Vagina (tissue), 2 donors: ENCODE measurements at regions not wholly inside any gene's neighbourhood (a gene's known extent, or its start where the extent isn't known, plus 50 kb on each side); places are given as distances from the start of the nearest gene placed in this dataset.
A peak's percentile ranks its signal among the peaks of the same experiment; 100 is the strongest.
"Not testable (repeated sequence)": the region's sequence is repeated elsewhere in the genome, so short reads cannot be mapped to it uniquely, and the experiment has no call there.

Source experiments
- DNase-seq, 2 donors: peaks; one replicate each; pipeline ENCODE4 v3.0.0-alpha.2; 2017; ENCODE audit errors: extremely low spot score in 2 of 2
- H3K27ac ChIP-seq: fragments of 200-600 bp; sonication (generic); one replicate; pipeline ENCODE4 v1.5.1; 2019
- H3K27me3 ChIP-seq: fragments of 200-600 bp; sonication (generic); one replicate; pipeline ENCODE4 v1.5.1; 2019
- H3K36me3 ChIP-seq, 2 donors: fragments of 200-600 bp; sonication (generic); one replicate each; pipeline ENCODE4 v1.5.1; 2017 to 2019
- H3K4me1 ChIP-seq: fragments of 200-600 bp; sonication (generic); one replicate; pipeline ENCODE4 v1.5.1; 2019
- H3K4me3 ChIP-seq, 2 donors: fragments of 200-600 bp; sonication (generic); 1 replicate in 1 of 2; 2 replicates in 1 of 2; pipeline ENCODE4 v1.5.1; 2016 to 2019
- H3K9me3 ChIP-seq: fragments of 200-600 bp; sonication (generic); one replicate; pipeline ENCODE4 v1.5.1; 2019
- POLR2A ChIP-seq, 2 donors: fragments of 450-650 bp; IDR thresholded peaks; one replicate each; pipeline ENCODE4 v1.6.1; 2017; ENCODE audit warnings: antibody characterized with exemption in 2 of 2, mild to moderate bottlenecking in 2 of 2, moderate library complexity in 2 of 2
- POLR2AphosphoS5 ChIP-seq, 2 donors: sonication (generic); formaldehyde crosslinking; IDR thresholded peaks; one replicate each; pipeline ENCODE4 v1.9.0; 2017; ENCODE audit warnings: antibody characterized with exemption in 2 of 2, mild to moderate bottlenecking in 2 of 2, low read depth in 1 of 2; ENCODE audit not compliant: insufficient read depth in 1 of 2
- intact Hi-C: fragments of 100-400 bp; cut with DNase I; formaldehyde crosslinking; loops from one replicate; pipeline ENCODE4 v1.15.1; 2023
- TF ChIP-seq, protein P1 (sequence below), 3 experiments: fragments of 450-650 bp in 2 of 3; fragments of 200-600 bp in 1 of 3; sonication (generic) in 1 of 3; IDR thresholded peaks; one replicate each; pipeline ENCODE4 v1.5.1; 2017 to 2019; ENCODE audit warnings: antibody characterized with exemption in 3 of 3, mild to moderate bottlenecking in 2 of 3, moderate library complexity in 2 of 3

GRCh38 chr6:156686301-156686994 lies 90.7 kb upstream of the ARID1B start:
- no peaks in the 10 kb centered on the region for H3K27me3 ChIP-seq
- TF ChIP-seq, protein P1, sequence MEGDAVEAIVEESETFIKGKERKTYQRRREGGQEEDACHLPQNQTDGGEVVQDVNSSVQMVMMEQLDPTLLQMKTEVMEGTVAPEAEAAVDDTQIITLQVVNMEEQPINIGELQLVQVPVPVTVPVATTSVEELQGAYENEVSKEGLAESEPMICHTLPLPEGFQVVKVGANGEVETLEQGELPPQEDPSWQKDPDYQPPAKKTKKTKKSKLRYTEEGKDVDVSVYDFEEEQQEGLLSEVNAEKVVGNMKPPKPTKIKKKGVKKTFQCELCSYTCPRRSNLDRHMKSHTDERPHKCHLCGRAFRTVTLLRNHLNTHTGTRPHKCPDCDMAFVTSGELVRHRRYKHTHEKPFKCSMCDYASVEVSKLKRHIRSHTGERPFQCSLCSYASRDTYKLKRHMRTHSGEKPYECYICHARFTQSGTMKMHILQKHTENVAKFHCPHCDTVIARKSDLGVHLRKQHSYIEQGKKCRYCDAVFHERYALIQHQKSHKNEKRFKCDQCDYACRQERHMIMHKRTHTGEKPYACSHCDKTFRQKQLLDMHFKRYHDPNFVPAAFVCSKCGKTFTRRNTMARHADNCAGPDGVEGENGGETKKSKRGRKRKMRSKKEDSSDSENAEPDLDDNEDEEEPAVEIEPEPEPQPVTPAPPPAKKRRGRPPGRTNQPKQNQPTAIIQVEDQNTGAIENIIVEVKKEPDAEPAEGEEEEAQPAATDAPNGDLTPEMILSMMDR (IDR thresholded peaks at IDR 0.05) = peak in 1 of 3 experiments; percentile 49
- TF ChIP-seq POLR2AphosphoS5 (IDR thresholded peaks at IDR 0.05; ENCODE audit: insufficient read depth in 1 of 2, low read depth in 1 of 2) = peak in 1 of 2 donors; percentile 7
- no peak for TF ChIP-seq POLR2A (IDR thresholded peaks at IDR 0.05)
- intact Hi-C loops = loop anchor here (2.0 kb wide), 1 partner anchor 90 kb away; the partner anchor contains the start of gene ARID1B
- H3K36me3 ChIP-seq = no peaks in the 10 kb centered on the region
- no peak for DNase-seq
- peak overlapping the region; percentile 97 for H3K27ac ChIP-seq
- H3K9me3 ChIP-seq = no peaks in the 10 kb centered on the region
- H3K4me1 ChIP-seq = peaks cover 10% of the 10 kb centered on the region
- peak overlapping the region; percentile 50 to 70 for H3K4me3 ChIP-seq

GRCh38 chr6:156685823-156686222 lies 91.4 kb upstream of the ARID1B start:
- Histone ChIP-seq H3K4me1 (peaks cover 10% of the 10 kb centered on the region), H3K27me3 (no peaks in the 10 kb centered on the region), H3K9me3 (no peaks in the 10 kb centered on the region), H3K27ac (peak overlapping the region; percentile 97), H3K36me3 (no peaks in the 10 kb centered on the region), H3K4me3 (peak overlapping the region; percentile 50 to 70)
- intact Hi-C loops = loop anchor here (2.0 kb wide), 1 partner anchor 91 kb away; the partner anchor contains the start of gene ARID1B
- no peak for DNase-seq
- TF ChIP-seq POLR2AphosphoS5 (IDR thresholded peaks at IDR 0.05; ENCODE audit: insufficient read depth in 1 of 2, low read depth in 1 of 2) = no peak
- TF ChIP-seq POLR2A (IDR thresholded peaks at IDR 0.05) = no peak
- TF ChIP-seq, protein P1 (IDR thresholded peaks at IDR 0.05) = no peak

GRCh38 chr6:156683821-156684220 lies 93.4 kb upstream of the ARID1B start:
- Histone ChIP-seq H3K9me3 (no peaks in the 10 kb centered on the region), H3K4me3 (no peak overlapping the region), H3K27me3 (no peaks in the 10 kb centered on the region), H3K27ac (no peak overlapping the region), H3K4me1 (peaks cover 10% of the 10 kb centered on the region), H3K36me3 (no peaks in the 10 kb centered on the region)
- no peak for TF ChIP-seq POLR2AphosphoS5 (IDR thresholded peaks at IDR 0.05; ENCODE audit: insufficient read depth in 1 of 2, low read depth in 1 of 2)
- TF ChIP-seq POLR2A (IDR thresholded peaks at IDR 0.05) = no peak
- TF ChIP-seq, protein P1 (IDR thresholded peaks at IDR 0.05) = no peak
- intact Hi-C loops = no loop called here
- DNase-seq = no peak

GRCh38 chr6:156676721-156677120 lies 100.5 kb upstream of the ARID1B start:
- Histone ChIP-seq H3K4me3 (no peak overlapping the region), H3K27me3 (no peaks in the 10 kb centered on the region), H3K9me3 (no peaks in the 10 kb centered on the region), H3K36me3 (no peaks in the 10 kb centered on the region), H3K27ac (no peak overlapping the region), H3K4me1 (no peaks in the 10 kb centered on the region)
- no peak for TF ChIP-seq POLR2A (IDR thresholded peaks at IDR 0.05)
- TF ChIP-seq, protein P1 (IDR thresholded peaks at IDR 0.05) = no peak
- TF ChIP-seq POLR2AphosphoS5 (IDR thresholded peaks at IDR 0.05; ENCODE audit: insufficient read depth in 1 of 2, low read depth in 1 of 2) = no peak
- intact Hi-C loops = no loop called here
- DNase-seq = no peak

DNA sequence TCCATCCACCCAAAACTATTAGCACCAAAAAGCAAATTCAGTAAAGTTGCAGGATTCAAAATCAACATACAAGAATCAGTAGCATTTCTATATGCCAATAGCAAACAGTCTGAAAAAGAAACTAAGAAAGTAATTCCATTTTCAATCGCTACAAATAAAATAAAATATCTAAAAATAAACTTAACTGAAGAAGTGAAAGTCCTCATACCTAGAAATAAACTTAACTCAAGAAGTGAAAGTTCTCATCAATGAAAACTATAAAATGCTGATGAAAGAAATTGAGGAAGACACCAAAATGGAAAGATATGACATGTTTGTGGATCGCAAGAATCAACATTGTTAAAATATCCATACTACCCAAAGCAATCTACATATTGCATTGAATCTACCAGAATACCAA lies 103.0 kb upstream of the ARID1B start:
- TF ChIP-seq, protein P1 (IDR thresholded peaks at IDR 0.05) = no peak
- no peak for TF ChIP-seq POLR2A (IDR thresholded peaks at IDR 0.05)
- no peak for TF ChIP-seq POLR2AphosphoS5 (IDR thresholded peaks at IDR 0.05; ENCODE audit: insufficient read depth in 1 of 2, low read depth in 1 of 2)
- no peaks in the 10 kb centered on the region for H3K9me3 ChIP-seq
- H3K36me3 ChIP-seq = no peaks in the 10 kb centered on the region
- DNase-seq = no peak
- intact Hi-C loops = no loop called here
- H3K4me3 ChIP-seq = no peak overlapping the region
- no peak overlapping the region for H3K27ac ChIP-seq
- H3K27me3 ChIP-seq = no peaks in the 10 kb centered on the region
- H3K4me1 ChIP-seq = no peaks in the 10 kb centered on the region

GRCh38 chr6:156670097-156670496 lies 107.1 kb upstream of the ARID1B start:
- H3K4me1 ChIP-seq, DNase-seq, H3K27ac ChIP-seq, H3K4me3 ChIP-seq, H3K9me3 ChIP-seq, H3K36me3 ChIP-seq, intact Hi-C loops, H3K27me3 ChIP-seq: not testable (repeated sequence)
